ENCODE measurements at regions not wholly inside any gene's neighbourhood (a gene's known extent, or its start where the extent isn't known, plus 50 kb on each side); places are given as distances from the start of the nearest gene placed in this dataset.

GRCh38 chr12:77238335-77238734 lies 173.0 kb upstream of the E2F7 start:
- Mint-ChIP-seq H3K4me3 (no peak overlapping the region), H3K27ac (no peak overlapping the region), H3K4me1 (ENCODE audit: unreplicated experiment) (no peaks in the 10 kb centered on the region), H3K9me3 (no peaks in the 10 kb centered on the region), H3K36me3 (no peaks in the 10 kb centered on the region), H3K27me3 (no peaks in the 10 kb centered on the region)
- no peak for DNase-seq (ENCODE audit: extremely low spot score, unreplicated experiment)
- TF ChIP-seq CTCF (conservative IDR thresholded peaks at IDR 0.05), result no peak

- TF ChIP-seq CTCF (conservative IDR thresholded peaks at IDR 0.05), result no peak
- Mint-ChIP-seq H3K36me3 (no peaks in the 10 kb centered on the region), H3K9me3 (no peaks in the 10 kb centered on the region), H3K27me3 (no peaks in the 10 kb centered on the region), H3K4me1 (ENCODE audit: unreplicated experiment) (no peaks in the 10 kb centered on the region), H3K4me3 (no peak overlapping the region), H3K27ac (no peak overlapping the region)
- DNase-seq (ENCODE audit: extremely low spot score, unreplicated experiment), result no peak
Measured at GRCh38 chr12:77237896-77238295, 172.5 kb upstream of the E2F7 start.

- no peaks in the 10 kb centered on the region for H3K4me1 Mint-ChIP-seq (ENCODE audit: unreplicated experiment)
- H3K27me3 Mint-ChIP-seq, result no peaks in the 10 kb centered on the region
- H3K4me3 Mint-ChIP-seq, result no peak overlapping the region
- H3K9me3 Mint-ChIP-seq, result no peaks in the 10 kb centered on the region
- no peaks in the 10 kb centered on the region for H3K36me3 Mint-ChIP-seq
- no peak for DNase-seq (ENCODE audit: extremely low spot score, unreplicated experiment)
- TF ChIP-seq CTCF (conservative IDR thresholded peaks at IDR 0.05), result no peak
- no peak overlapping the region for H3K27ac Mint-ChIP-seq
Measured at GRCh38 chr12:77236066-77236465, 170.7 kb upstream of the E2F7 start.

GRCh38 chr12:77232045-77232444 lies 166.7 kb upstream of the E2F7 start:
- DNase-seq (ENCODE audit: extremely low spot score, unreplicated experiment), result no peak
- Mint-ChIP-seq H3K27ac (no peak overlapping the region), H3K4me3 (no peak overlapping the region), H3K36me3 (no peaks in the 10 kb centered on the region), H3K4me1 (ENCODE audit: unreplicated experiment) (no peaks in the 10 kb centered on the region), H3K9me3 (no peaks in the 10 kb centered on the region), H3K27me3 (no peaks in the 10 kb centered on the region)
- no peak for TF ChIP-seq CTCF (conservative IDR thresholded peaks at IDR 0.05)

GRCh38 chr12:77231501-77231918 lies 166.1 kb upstream of the E2F7 start:
- H3K4me1 Mint-ChIP-seq (ENCODE audit: unreplicated experiment), result no peaks in the 10 kb centered on the region
- no peaks in the 10 kb centered on the region for H3K27me3 Mint-ChIP-seq
- no peak overlapping the region for H3K27ac Mint-ChIP-seq
- DNase-seq (ENCODE audit: extremely low spot score, unreplicated experiment), result no peak
- H3K36me3 Mint-ChIP-seq, result no peaks in the 10 kb centered on the region
- H3K9me3 Mint-ChIP-seq, result no peaks in the 10 kb centered on the region
- H3K4me3 Mint-ChIP-seq, result no peak overlapping the region
- TF ChIP-seq CTCF (conservative IDR thresholded peaks at IDR 0.05), result no peak
